ENCODE measurements at regions not wholly inside any gene's neighbourhood (a gene's known extent, or its start where the extent isn't known, plus 50 kb on each side); places are given as distances from the start of the nearest gene placed in this dataset.

- no peak for TF ChIP-seq CTCF (conservative IDR thresholded peaks at IDR 0.05)
- no peak for TF ChIP-seq ZFX (IDR thresholded peaks at IDR 0.05)
These were observed 918.1 kb upstream of the LRATD1 start for GRCh38 chr2:13714466-13714865.

All from C4-2B (cell line).